Neuron (in vitro differentiated cells): ENCODE measurements at regions not wholly inside any gene's neighbourhood (a gene's known extent, or its start where the extent isn't known, plus 50 kb on each side); places are given as distances from the start of the nearest gene placed in this dataset.
"Not testable (repeated sequence)": the region's sequence is repeated elsewhere in the genome, so short reads cannot be mapped to it uniquely, and the experiment has no call there.

Source experiments
- H2AFZ ChIP-seq: one replicate; pipeline ENCODE4 v1.6.1; 2013; ENCODE audit warnings: low read depth, mild to moderate bottlenecking, inconsistent platforms, low read length, moderate library complexity
- H3K27me3 ChIP-seq: one replicate; pipeline ENCODE4 v1.6.1; 2013; ENCODE audit warnings: low read length; ENCODE audit not compliant: insufficient read depth
- H3K36me3 ChIP-seq: one replicate; pipeline ENCODE4 v1.6.1; 2013; ENCODE audit warnings: low read length; ENCODE audit not compliant: insufficient read depth
- H3K4me1 ChIP-seq: one replicate; pipeline ENCODE4 v1.6.1; 2013; ENCODE audit warnings: low read length; ENCODE audit not compliant: insufficient read depth
- H3K4me3 ChIP-seq: 2 replicates; pipeline ENCODE4 v1.5.1; 2013; ENCODE audit warnings: mild to moderate bottlenecking, low read length, moderate library complexity
- H3K9me3 ChIP-seq: one replicate; pipeline ENCODE4 v1.6.1; 2013; ENCODE audit warnings: low read length

- Histone ChIP-seq H2AFZ (no peak overlapping the region), H3K27me3 (no peaks in the 10 kb centered on the region), H3K9me3 (peaks cover under 1% of the 10 kb centered on the region), H3K4me1 (no peaks in the 10 kb centered on the region), H3K4me3 (no peak overlapping the region), H3K36me3 (no peaks in the 10 kb centered on the region)
Observed at GRCh38 chr13:82597747-82598146, 1284.5 kb downstream of the SLITRK1 start.

GRCh38 chr13:82593239-82593638, 1289.0 kb downstream of the SLITRK1 start:
- H2AFZ ChIP-seq: no peak overlapping the region
- H3K9me3 ChIP-seq: peaks cover 2% of the 10 kb centered on the region
- H3K36me3 ChIP-seq: no peaks in the 10 kb centered on the region
- H3K4me1 ChIP-seq: no peaks in the 10 kb centered on the region
- no peaks in the 10 kb centered on the region for H3K27me3 ChIP-seq
- H3K4me3 ChIP-seq: no peak overlapping the region

GRCh38 chr13:82571653-82572052, 1310.6 kb downstream of the SLITRK1 start:
- Histone ChIP-seq H3K4me1 (no peaks in the 10 kb centered on the region), H3K27me3 (peaks cover 2% of the 10 kb centered on the region), H3K9me3 (no peaks in the 10 kb centered on the region), H3K36me3 (no peaks in the 10 kb centered on the region), H3K4me3 (no peak overlapping the region), H2AFZ (no peak overlapping the region)

GRCh38 chr13:82569581-82569980, 1312.7 kb downstream of the SLITRK1 start:
- Histone ChIP-seq H3K27me3 (peaks cover 2% of the 10 kb centered on the region), H3K9me3 (no peaks in the 10 kb centered on the region), H3K4me3 (no peak overlapping the region), H3K36me3 (no peaks in the 10 kb centered on the region), H3K4me1 (no peaks in the 10 kb centered on the region), H2AFZ (no peak overlapping the region)

GRCh38 chr13:82566864-82567263, 1315.4 kb downstream of the SLITRK1 start:
- H3K9me3 ChIP-seq: no peaks in the 10 kb centered on the region
- no peak overlapping the region for H2AFZ ChIP-seq
- no peaks in the 10 kb centered on the region for H3K4me1 ChIP-seq
- H3K27me3 ChIP-seq: peaks cover 2% of the 10 kb centered on the region
- H3K4me3 ChIP-seq: no peak overlapping the region
- no peaks in the 10 kb centered on the region for H3K36me3 ChIP-seq

- Histone ChIP-seq H3K9me3 (no peaks in the 10 kb centered on the region), H3K4me3 (no peak overlapping the region), H3K4me1 (no peaks in the 10 kb centered on the region), H3K36me3 (no peaks in the 10 kb centered on the region), H3K27me3 (peaks cover 2% of the 10 kb centered on the region), H2AFZ (no peak overlapping the region)
Observed at GRCh38 chr13:82565201-82565600, 1317.1 kb downstream of the SLITRK1 start.

GRCh38 chr13:82560889-82561288, 1321.4 kb downstream of the SLITRK1 start:
- Histone ChIP-seq H2AFZ (no peak overlapping the region), H3K4me3 (no peak overlapping the region), H3K4me1 (no peaks in the 10 kb centered on the region), H3K36me3 (no peaks in the 10 kb centered on the region), H3K27me3 (no peaks in the 10 kb centered on the region), H3K9me3 (no peaks in the 10 kb centered on the region)

GRCh38 chr13:82522872-82523271, 1359.4 kb downstream of the SLITRK1 start:
- no peak overlapping the region for H2AFZ ChIP-seq
- no peak overlapping the region for H3K4me3 ChIP-seq
- H3K4me1 ChIP-seq: no peaks in the 10 kb centered on the region
- no peaks in the 10 kb centered on the region for H3K9me3 ChIP-seq
- H3K27me3 ChIP-seq: no peaks in the 10 kb centered on the region
- H3K36me3 ChIP-seq: no peaks in the 10 kb centered on the region

- no peak overlapping the region for H3K4me3 ChIP-seq
- no peaks in the 10 kb centered on the region for H3K9me3 ChIP-seq
- H3K27me3 ChIP-seq: no peaks in the 10 kb centered on the region
- no peaks in the 10 kb centered on the region for H3K4me1 ChIP-seq
- H3K36me3 ChIP-seq: no peaks in the 10 kb centered on the region
- no peak overlapping the region for H2AFZ ChIP-seq
Observed at GRCh38 chr13:82506805-82507414, 1375.4 kb downstream of the SLITRK1 start.

GRCh38 chr13:82501834-82502233, 1380.4 kb downstream of the SLITRK1 start:
- Histone ChIP-seq H3K4me1 (no peaks in the 10 kb centered on the region), H3K36me3 (no peaks in the 10 kb centered on the region), H3K9me3 (no peaks in the 10 kb centered on the region), H3K4me3 (no peak overlapping the region), H3K27me3 (no peaks in the 10 kb centered on the region), H2AFZ (no peak overlapping the region)

GRCh38 chr13:82480415-82480814, 1401.9 kb downstream of the SLITRK1 start:
- H3K36me3 ChIP-seq: no peaks in the 10 kb centered on the region
- H3K4me1 ChIP-seq: no peaks in the 10 kb centered on the region
- H3K27me3 ChIP-seq: no peaks in the 10 kb centered on the region
- no peak overlapping the region for H2AFZ ChIP-seq
- no peaks in the 10 kb centered on the region for H3K9me3 ChIP-seq
- no peak overlapping the region for H3K4me3 ChIP-seq

- no peak overlapping the region for H2AFZ ChIP-seq
- no peaks in the 10 kb centered on the region for H3K9me3 ChIP-seq
- H3K36me3 ChIP-seq: no peaks in the 10 kb centered on the region
- no peaks in the 10 kb centered on the region for H3K4me1 ChIP-seq
- no peak overlapping the region for H3K4me3 ChIP-seq
- no peaks in the 10 kb centered on the region for H3K27me3 ChIP-seq
Observed at GRCh38 chr13:82477436-82477835, 1404.8 kb downstream of the SLITRK1 start.

- Histone ChIP-seq H3K9me3 (no peaks in the 10 kb centered on the region), H3K4me3 (no peak overlapping the region), H3K4me1 (no peaks in the 10 kb centered on the region), H3K36me3 (no peaks in the 10 kb centered on the region), H3K27me3 (no peaks in the 10 kb centered on the region), H2AFZ (no peak overlapping the region)
Observed at GRCh38 chr13:82467626-82468025, 1414.6 kb downstream of the SLITRK1 start.

GRCh38 chr13:82459575-82459974, 1422.7 kb downstream of the SLITRK1 start:
- H3K9me3 ChIP-seq, H2AFZ ChIP-seq, H3K36me3 ChIP-seq, H3K4me3 ChIP-seq, H3K27me3 ChIP-seq, H3K4me1 ChIP-seq: not testable (repeated sequence)
